Sigmoid colon (tissue), 4 donors: ENCODE measurements at regions not wholly inside any gene's neighbourhood (a gene's known extent, or its start where the extent isn't known, plus 50 kb on each side); places are given as distances from the start of the nearest gene placed in this dataset.

Source experiments
- EP300 ChIP-seq, 4 donors: sonication (generic); formaldehyde crosslinking; IDR thresholded peaks; one replicate each; pipeline ENCODE4 v1.6.1; 2017; ENCODE audit warnings: antibody characterized with exemption in 4 of 4
- POLR2AphosphoS5 ChIP-seq, 4 donors: sonication (generic); formaldehyde crosslinking; IDR thresholded peaks; one replicate each; pipeline ENCODE4 v1.6.1; 2017; ENCODE audit warnings: antibody characterized with exemption in 4 of 4
- TF ChIP-seq, protein P1 (sequence below), 4 experiments: fragments of 450-650 bp in 3 of 4; fragments of 200-600 bp in 1 of 4; IDR thresholded peaks; one replicate each; pipeline ENCODE4 v1.5.1; 2016 to 2019; ENCODE audit warnings: antibody characterized with exemption in 4 of 4, mild to moderate bottlenecking in 3 of 4, moderate library complexity in 2 of 4

DNA sequence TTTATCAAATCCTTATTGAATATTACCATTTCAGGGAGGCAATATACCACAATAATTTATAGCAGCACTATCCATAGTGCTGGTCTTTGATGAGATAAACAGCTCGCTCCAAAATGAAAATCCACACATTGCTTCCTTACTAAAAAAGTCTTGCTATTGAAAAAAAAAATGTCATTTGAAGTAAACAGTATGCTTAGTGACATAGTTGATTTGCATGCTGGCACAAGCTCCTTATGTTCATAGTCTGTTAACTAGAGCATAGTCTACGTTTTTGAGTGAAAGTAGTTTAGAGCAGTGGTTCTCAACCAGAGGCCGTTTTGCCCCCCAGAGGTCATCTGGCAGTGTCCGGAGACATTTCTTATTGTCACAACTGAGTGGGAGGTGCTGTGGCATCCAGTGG lies 249.4 kb upstream of the PDZRN3 start:
- TF ChIP-seq, protein P1, sequence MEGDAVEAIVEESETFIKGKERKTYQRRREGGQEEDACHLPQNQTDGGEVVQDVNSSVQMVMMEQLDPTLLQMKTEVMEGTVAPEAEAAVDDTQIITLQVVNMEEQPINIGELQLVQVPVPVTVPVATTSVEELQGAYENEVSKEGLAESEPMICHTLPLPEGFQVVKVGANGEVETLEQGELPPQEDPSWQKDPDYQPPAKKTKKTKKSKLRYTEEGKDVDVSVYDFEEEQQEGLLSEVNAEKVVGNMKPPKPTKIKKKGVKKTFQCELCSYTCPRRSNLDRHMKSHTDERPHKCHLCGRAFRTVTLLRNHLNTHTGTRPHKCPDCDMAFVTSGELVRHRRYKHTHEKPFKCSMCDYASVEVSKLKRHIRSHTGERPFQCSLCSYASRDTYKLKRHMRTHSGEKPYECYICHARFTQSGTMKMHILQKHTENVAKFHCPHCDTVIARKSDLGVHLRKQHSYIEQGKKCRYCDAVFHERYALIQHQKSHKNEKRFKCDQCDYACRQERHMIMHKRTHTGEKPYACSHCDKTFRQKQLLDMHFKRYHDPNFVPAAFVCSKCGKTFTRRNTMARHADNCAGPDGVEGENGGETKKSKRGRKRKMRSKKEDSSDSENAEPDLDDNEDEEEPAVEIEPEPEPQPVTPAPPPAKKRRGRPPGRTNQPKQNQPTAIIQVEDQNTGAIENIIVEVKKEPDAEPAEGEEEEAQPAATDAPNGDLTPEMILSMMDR (IDR thresholded peaks at IDR 0.05): no peak
- TF ChIP-seq POLR2AphosphoS5 (IDR thresholded peaks at IDR 0.05) (no peak), EP300 (IDR thresholded peaks at IDR 0.05) (no peak)
